Neural cell (in vitro differentiated cells): ENCODE measurements at regions not wholly inside any gene's neighbourhood (a gene's known extent, or its start where the extent isn't known, plus 50 kb on each side); places are given as distances from the start of the nearest gene placed in this dataset.

Experiments
- H2AFZ ChIP-seq: fragments of 200-600, 300-800 bp; sonication (generic), shearing (Covaris generic); 2 replicates; pipeline ENCODE4 v1.6.0; 2014; ENCODE audit warnings: low read depth, mild to moderate bottlenecking, antibody characterized with exemption, low read length, moderate library complexity
- H3F3A ChIP-seq: fragments of 200-600 bp; shearing (Covaris generic); 2 replicates; pipeline ENCODE4 v1.6.1; 2016; ENCODE audit warnings: mild to moderate bottlenecking, moderate library complexity, mixed read lengths, antibody characterized with exemption, low read length; ENCODE audit not compliant: insufficient read depth, poor library complexity, severe bottlenecking
- H3K27ac ChIP-seq: fragments of 200-600, 300-800 bp; sonication (generic), shearing (Covaris generic); 2 replicates; pipeline ENCODE4 v1.5.1; 2014; ENCODE audit warnings: mild to moderate bottlenecking, low read length, moderate library complexity
- H3K27me3 ChIP-seq: fragments of 300-800, 200-600 bp; sonication (generic), shearing (Covaris generic); 2 replicates; pipeline ENCODE4 v1.6.0; 2014; ENCODE audit warnings: mild to moderate bottlenecking, low read depth, low read length, moderate library complexity; ENCODE audit not compliant: insufficient read depth
- H3K36me3 ChIP-seq: fragments of 300-800, 200-600 bp; sonication (generic), shearing (Covaris generic); 2 replicates; pipeline ENCODE4 v1.5.1; 2014; ENCODE audit warnings: mild to moderate bottlenecking, antibody characterized with exemption, low read length, moderate library complexity; ENCODE audit not compliant: insufficient read depth
- H3K4me2 ChIP-seq: fragments of 300-800, 200-600 bp; sonication (generic), shearing (Covaris generic); 2 replicates; pipeline ENCODE4 v1.6.0; 2014; ENCODE audit warnings: mild to moderate bottlenecking, low read length
- H3K4me3 ChIP-seq: fragments of 300-800, 200-600 bp; sonication (generic), shearing (Covaris generic); 2 replicates; pipeline ENCODE4 v1.5.1; 2014; ENCODE audit warnings: mild to moderate bottlenecking, low read length, moderate library complexity
- H3K79me2 ChIP-seq: fragments of 200-600 bp; shearing (Covaris generic); replicated peaks from 2 replicates; pipeline ENCODE4 v1.6.0; 2014; ENCODE audit warnings: mild to moderate bottlenecking, low read length, moderate library complexity; ENCODE audit not compliant: insufficient read depth
- H3K9ac ChIP-seq: fragments of 300-800, 200-600 bp; sonication (generic), shearing (Covaris generic); 2 replicates; pipeline ENCODE4 v1.6.1; 2016; ENCODE audit warnings: mild to moderate bottlenecking, low read length, mixed read lengths
- H3K9me2 ChIP-seq: fragments of 200-600 bp; shearing (Covaris generic); 2 replicates; pipeline ENCODE4 v1.6.1; 2016; ENCODE audit warnings: mild to moderate bottlenecking, low read length, mixed read lengths; ENCODE audit not compliant: insufficient read depth
- H3K9me3 ChIP-seq: fragments of 200-600, 300-800 bp; sonication (generic), shearing (Covaris generic); 2 replicates; pipeline ENCODE4 v1.6.1; 2016; ENCODE audit warnings: mild to moderate bottlenecking, mixed run types, low read length, moderate library complexity, mixed read lengths
- H4K20me1 ChIP-seq: fragments of 200-600 bp; shearing (Covaris generic); 2 replicates; pipeline ENCODE4 v1.6.1; 2016; ENCODE audit warnings: mild to moderate bottlenecking, mixed run types; ENCODE audit not compliant: insufficient read depth
- EP300 ChIP-seq: fragments of 450-650 bp; conservative IDR thresholded peaks from 2 replicates; pipeline ENCODE4 v1.6.1; 2014; ENCODE audit warnings: antibody characterized with exemption, mild to moderate bottlenecking, moderate library complexity; ENCODE audit not compliant: poor library complexity, severe bottlenecking
- EZH2 ChIP-seq: fragments of 200-600, 300-800 bp; shearing (Covaris generic), sonication (generic); IDR thresholded peaks from 2 replicates; pipeline ENCODE4 v1.6.1; 2014; ENCODE audit warnings: antibody characterized with exemption, low read length, borderline replicate concordance, mild to moderate bottlenecking; ENCODE audit not compliant: insufficient read depth, poor library complexity, severe bottlenecking
- MXI1 ChIP-seq: fragments of 450-650 bp; conservative IDR thresholded peaks from 2 replicates; pipeline ENCODE4 v1.6.1; 2014; ENCODE audit warnings: antibody characterized with exemption, mild to moderate bottlenecking; ENCODE audit not compliant: poor library complexity, severe bottlenecking
- POLR2AphosphoS5 ChIP-seq: IDR thresholded peaks from 2 replicates; pipeline ENCODE4 v1.6.1; 2012
- RAD21 ChIP-seq: fragments of 450-650 bp; conservative IDR thresholded peaks from 2 replicates; pipeline ENCODE4 v1.6.1; 2014; ENCODE audit warnings: antibody characterized with exemption, mild to moderate bottlenecking, moderate library complexity
- SMC3 ChIP-seq: fragments of 450-650 bp; conservative IDR thresholded peaks from 2 replicates; pipeline ENCODE4 v1.6.1; 2014; ENCODE audit warnings: antibody characterized with exemption, mild to moderate bottlenecking, moderate library complexity; ENCODE audit not compliant: poor library complexity
- TAF1 ChIP-seq: IDR thresholded peaks from 2 replicates; pipeline ENCODE4 v1.6.1; 2012; ENCODE audit warnings: low read depth
- TF ChIP-seq, protein P1 (sequence below): fragments of 450-650 bp; IDR thresholded peaks from 2 replicates; pipeline ENCODE4 v1.5.1; 2014; ENCODE audit warnings: antibody characterized with exemption, mild to moderate bottlenecking, moderate library complexity; ENCODE audit not compliant: poor library complexity, severe bottlenecking
- TF ChIP-seq, protein P2 (sequence below): IDR thresholded peaks from 2 replicates; pipeline ENCODE4 v1.6.1; 2012; ENCODE audit warnings: borderline replicate concordance

DNA sequence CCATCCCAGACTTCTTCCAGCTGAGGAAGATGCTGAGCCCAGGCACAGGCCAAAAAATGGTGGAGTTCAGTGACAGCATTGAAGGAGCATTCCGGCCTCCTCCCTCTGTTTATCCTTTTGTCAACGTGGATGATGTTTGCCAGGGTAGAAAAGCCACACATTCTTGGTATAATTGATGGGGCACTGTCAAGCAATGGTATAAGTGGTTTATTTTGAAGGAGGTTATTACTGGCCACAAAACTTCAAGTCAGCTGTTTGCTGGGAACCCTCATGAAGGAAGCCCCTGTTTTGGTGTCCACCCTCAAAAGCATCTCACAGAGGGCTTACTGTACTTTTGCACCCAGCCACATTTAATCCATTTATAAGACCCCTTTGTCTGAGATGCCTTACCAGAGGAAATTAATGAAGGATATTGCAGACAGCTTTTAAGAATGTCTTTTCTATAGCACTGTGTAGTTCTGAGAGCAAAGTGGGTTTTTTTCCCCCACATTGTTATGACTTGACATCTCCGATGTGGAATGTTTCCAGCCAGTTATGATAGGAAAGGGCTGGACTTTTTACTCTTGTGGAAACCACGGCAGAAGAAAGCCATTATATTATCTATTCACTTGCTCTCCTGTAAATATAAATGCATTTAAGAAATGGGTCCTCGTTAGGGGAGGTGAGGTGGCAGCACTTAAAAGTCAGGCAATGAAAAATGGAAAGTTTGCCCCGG lies 95.5 kb upstream of the SPATA31D4 start:
- Histone ChIP-seq H2AFZ (no peak overlapping the region), H3F3A (no peaks in the 10 kb centered on the region), H3K4me2 (no peak overlapping the region), H3K9me3 (no peaks in the 10 kb centered on the region), H3K36me3 (no peaks in the 10 kb centered on the region), H3K27me3 (peaks cover 8% of the 10 kb centered on the region), H3K9ac (no peak overlapping the region), H3K9me2 (no peaks in the 10 kb centered on the region), H3K27ac (no peak overlapping the region), H4K20me1 (no peaks in the 10 kb centered on the region), H3K4me3 (no peak overlapping the region), H3K79me2 (no peaks in the 10 kb centered on the region)
- TF ChIP-seq POLR2AphosphoS5 (no peak), EZH2 (no peak), EP300 (no peak), RAD21 (no peak)
- TF ChIP-seq, protein P1, sequence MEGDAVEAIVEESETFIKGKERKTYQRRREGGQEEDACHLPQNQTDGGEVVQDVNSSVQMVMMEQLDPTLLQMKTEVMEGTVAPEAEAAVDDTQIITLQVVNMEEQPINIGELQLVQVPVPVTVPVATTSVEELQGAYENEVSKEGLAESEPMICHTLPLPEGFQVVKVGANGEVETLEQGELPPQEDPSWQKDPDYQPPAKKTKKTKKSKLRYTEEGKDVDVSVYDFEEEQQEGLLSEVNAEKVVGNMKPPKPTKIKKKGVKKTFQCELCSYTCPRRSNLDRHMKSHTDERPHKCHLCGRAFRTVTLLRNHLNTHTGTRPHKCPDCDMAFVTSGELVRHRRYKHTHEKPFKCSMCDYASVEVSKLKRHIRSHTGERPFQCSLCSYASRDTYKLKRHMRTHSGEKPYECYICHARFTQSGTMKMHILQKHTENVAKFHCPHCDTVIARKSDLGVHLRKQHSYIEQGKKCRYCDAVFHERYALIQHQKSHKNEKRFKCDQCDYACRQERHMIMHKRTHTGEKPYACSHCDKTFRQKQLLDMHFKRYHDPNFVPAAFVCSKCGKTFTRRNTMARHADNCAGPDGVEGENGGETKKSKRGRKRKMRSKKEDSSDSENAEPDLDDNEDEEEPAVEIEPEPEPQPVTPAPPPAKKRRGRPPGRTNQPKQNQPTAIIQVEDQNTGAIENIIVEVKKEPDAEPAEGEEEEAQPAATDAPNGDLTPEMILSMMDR, result no peak
- TF ChIP-seq, protein P2, sequence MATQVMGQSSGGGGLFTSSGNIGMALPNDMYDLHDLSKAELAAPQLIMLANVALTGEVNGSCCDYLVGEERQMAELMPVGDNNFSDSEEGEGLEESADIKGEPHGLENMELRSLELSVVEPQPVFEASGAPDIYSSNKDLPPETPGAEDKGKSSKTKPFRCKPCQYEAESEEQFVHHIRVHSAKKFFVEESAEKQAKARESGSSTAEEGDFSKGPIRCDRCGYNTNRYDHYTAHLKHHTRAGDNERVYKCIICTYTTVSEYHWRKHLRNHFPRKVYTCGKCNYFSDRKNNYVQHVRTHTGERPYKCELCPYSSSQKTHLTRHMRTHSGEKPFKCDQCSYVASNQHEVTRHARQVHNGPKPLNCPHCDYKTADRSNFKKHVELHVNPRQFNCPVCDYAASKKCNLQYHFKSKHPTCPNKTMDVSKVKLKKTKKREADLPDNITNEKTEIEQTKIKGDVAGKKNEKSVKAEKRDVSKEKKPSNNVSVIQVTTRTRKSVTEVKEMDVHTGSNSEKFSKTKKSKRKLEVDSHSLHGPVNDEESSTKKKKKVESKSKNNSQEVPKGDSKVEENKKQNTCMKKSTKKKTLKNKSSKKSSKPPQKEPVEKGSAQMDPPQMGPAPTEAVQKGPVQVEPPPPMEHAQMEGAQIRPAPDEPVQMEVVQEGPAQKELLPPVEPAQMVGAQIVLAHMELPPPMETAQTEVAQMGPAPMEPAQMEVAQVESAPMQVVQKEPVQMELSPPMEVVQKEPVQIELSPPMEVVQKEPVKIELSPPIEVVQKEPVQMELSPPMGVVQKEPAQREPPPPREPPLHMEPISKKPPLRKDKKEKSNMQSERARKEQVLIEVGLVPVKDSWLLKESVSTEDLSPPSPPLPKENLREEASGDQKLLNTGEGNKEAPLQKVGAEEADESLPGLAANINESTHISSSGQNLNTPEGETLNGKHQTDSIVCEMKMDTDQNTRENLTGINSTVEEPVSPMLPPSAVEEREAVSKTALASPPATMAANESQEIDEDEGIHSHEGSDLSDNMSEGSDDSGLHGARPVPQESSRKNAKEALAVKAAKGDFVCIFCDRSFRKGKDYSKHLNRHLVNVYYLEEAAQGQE, result no peak

DNA sequence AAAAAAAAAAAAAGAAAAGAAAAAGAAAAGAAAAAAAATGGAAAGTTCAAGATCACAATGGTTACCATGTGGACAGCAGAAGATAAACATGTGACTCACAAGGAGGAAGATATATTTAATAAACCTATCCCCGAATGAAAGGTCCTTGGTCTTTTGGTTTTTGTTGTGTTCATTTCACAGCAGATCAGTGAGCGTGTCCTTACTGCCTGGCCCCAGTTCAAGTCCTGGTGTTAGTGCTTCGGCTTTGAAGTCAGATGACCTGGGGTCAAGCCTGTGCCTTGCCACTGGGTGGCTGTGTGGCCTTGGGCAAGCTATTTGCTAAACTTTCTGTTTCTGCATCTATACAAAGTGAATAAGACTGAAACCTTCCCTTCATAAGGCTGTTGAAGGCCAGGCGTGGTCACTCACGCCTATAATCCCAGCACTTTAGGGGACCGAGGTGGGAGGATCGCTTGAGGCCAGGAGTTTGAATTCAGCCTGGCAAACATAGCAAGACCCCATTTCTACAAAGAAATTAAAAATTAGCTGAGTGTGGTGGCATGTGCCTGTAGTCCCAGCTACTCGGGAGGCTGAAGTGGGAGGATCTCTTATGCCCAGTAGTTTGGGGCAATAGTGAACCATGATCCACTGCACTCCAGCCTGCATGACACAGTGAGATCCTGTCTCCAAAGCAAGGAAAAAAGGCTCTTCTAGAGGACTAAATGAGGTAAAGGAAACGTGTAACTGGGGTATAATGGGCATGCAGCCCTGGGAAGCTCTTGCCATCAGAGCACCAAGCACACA lies 94.5 kb upstream of the SPATA31D4 start:
- H3K36me3 ChIP-seq, result no peaks in the 10 kb centered on the region
- no peaks in the 10 kb centered on the region for H4K20me1 ChIP-seq
- no peak for TF ChIP-seq MXI1
- no peak for TF ChIP-seq POLR2AphosphoS5
- TF ChIP-seq EP300, result no peak
- no peak for TF ChIP-seq SMC3
- TF ChIP-seq, protein P1, result no peak
- TF ChIP-seq TAF1, result no peak
- no peak for TF ChIP-seq RAD21
- H3K79me2 ChIP-seq, result no peaks in the 10 kb centered on the region
- H3K27ac ChIP-seq, result no peak overlapping the region
- no peaks in the 10 kb centered on the region for H3K9me3 ChIP-seq
- peaks cover 1% of the 10 kb centered on the region for H3K27me3 ChIP-seq
- H3K4me2 ChIP-seq, result no peak overlapping the region
- no peak overlapping the region for H2AFZ ChIP-seq
- H3K9me2 ChIP-seq, result no peaks in the 10 kb centered on the region
- H3K9ac ChIP-seq, result no peak overlapping the region
- no peak overlapping the region for H3K4me3 ChIP-seq
- H3F3A ChIP-seq, result no peaks in the 10 kb centered on the region
